Naive thymus-derived CD4-positive, alpha-beta T cell (primary cell): ENCODE measurements at regions not wholly inside any gene's neighbourhood (a gene's known extent, or its start where the extent isn't known, plus 50 kb on each side); places are given as distances from the start of the nearest gene placed in this dataset.
"Not testable (repeated sequence)": the region's sequence is repeated elsewhere in the genome, so short reads cannot be mapped to it uniquely, and the experiment has no call there.

Source experiments
- ATAC-seq: fragments of 150-1000 bp; cut with Tn5 transposase; 2 replicates; pipeline ENCODE4 v1.10.0; 2021; ENCODE audit warnings: mild to moderate bottlenecking, moderate library complexity
- CTCF ChIA-PET: fragments of 350-600 bp; sonication (Branson Sonifier 250); formaldehyde crosslinking; loops from one replicate; lab custom pipeline; 2021; ENCODE audit warnings: antibody characterized with exemption; lab: Charles Lee
- POLR2A ChIA-PET: fragments of 350-600 bp; sonication (Branson Sonifier 250); formaldehyde crosslinking; loops from one replicate; lab custom pipeline; 2021; ENCODE audit warnings: antibody characterized with exemption, inconsistent platforms; lab: Charles Lee
- DNase-seq, 9 donors: peaks; one replicate each; pipeline versions ENCODE4 v3.0.0 to v3.0.0-alpha.2; 2020 to 2022; ENCODE audit warnings: mixed read lengths in 1 of 9
- H3K27ac ChIP-seq: one replicate; pipeline ENCODE4 v1.7.0; 2013; ENCODE audit warnings: mild to moderate bottlenecking, low read depth, low read length, moderate library complexity
- H3K27me3 ChIP-seq, 2 donors: one replicate each; pipeline ENCODE4 v1.7.0; 2013; ENCODE audit warnings: low read length in 2 of 2, mild to moderate bottlenecking in 2 of 2, moderate library complexity in 2 of 2; ENCODE audit not compliant: control insufficient read depth in 2 of 2, insufficient read depth in 2 of 2
- H3K36me3 ChIP-seq, 3 experiments: 1 replicate in 2 of 3; 2 replicates in 1 of 3; pipeline ENCODE4 v1.7.0; 2013; ENCODE audit warnings: low read length in 3 of 3, mild to moderate bottlenecking in 3 of 3, moderate library complexity in 1 of 3; ENCODE audit not compliant: insufficient read depth in 3 of 3, control insufficient read depth in 2 of 3
- H3K4me1 ChIP-seq, 2 donors: one replicate each; pipeline ENCODE4 v1.7.0; 2013; ENCODE audit warnings: low read length in 2 of 2, mild to moderate bottlenecking in 2 of 2, moderate library complexity in 1 of 2; ENCODE audit not compliant: control insufficient read depth in 2 of 2, insufficient read depth in 2 of 2
- H3K4me3 ChIP-seq: 2 replicates; pipeline ENCODE4 v1.7.0; 2013; ENCODE audit warnings: mild to moderate bottlenecking, low read length
- H3K9me3 ChIP-seq, 3 experiments: 1 replicate in 2 of 3; 2 replicates in 1 of 3; pipeline ENCODE4 v1.7.0; 2013; ENCODE audit warnings: low read length in 3 of 3; ENCODE audit not compliant: control insufficient read depth in 2 of 3
- H3K27ac Mint-ChIP-seq, 9 donors: one replicate each; pipeline ENCODE4 v1.8.0; 2020 to 2022; ENCODE audit warnings: mixed read lengths in 9 of 9, mild to moderate bottlenecking in 8 of 9, moderate library complexity in 5 of 9, inconsistent platforms in 2 of 9
- H3K27me3 Mint-ChIP-seq, 5 donors: one replicate each; pipeline ENCODE4 v1.8.0; 2021 to 2022; ENCODE audit warnings: mixed read lengths in 5 of 5, mild to moderate bottlenecking in 1 of 5
- H3K36me3 Mint-ChIP-seq, 5 donors: one replicate each; pipeline ENCODE4 v1.8.0; 2020 to 2022; ENCODE audit warnings: mixed read lengths in 5 of 5, mild to moderate bottlenecking in 3 of 5, inconsistent platforms in 1 of 5
- H3K4me1 Mint-ChIP-seq, 7 donors: one replicate each; pipeline ENCODE4 v1.8.0; 2020 to 2022; ENCODE audit warnings: mixed read lengths in 7 of 7, mild to moderate bottlenecking in 3 of 7, inconsistent platforms in 1 of 7
- H3K4me3 Mint-ChIP-seq, 10 donors: one replicate each; pipeline ENCODE4 v1.8.0; 2020 to 2022; ENCODE audit warnings: mild to moderate bottlenecking in 10 of 10, mixed read lengths in 10 of 10, moderate library complexity in 6 of 10, inconsistent platforms in 2 of 10
- H3K9me3 Mint-ChIP-seq, 11 donors: one replicate each; pipeline ENCODE4 v1.8.0; 2020 to 2022; ENCODE audit warnings: mixed read lengths in 11 of 11, mild to moderate bottlenecking in 4 of 11, inconsistent platforms in 1 of 11, moderate library complexity in 1 of 11
- intact Hi-C, 2 donors: fragments of 100-400 bp; cut with micrococcal nuclease; formaldehyde crosslinking; loops; one replicate each; pipeline ENCODE4 v1.15.1; 2023

GRCh38 chr17:64791226-64791625, 128.1 kb downstream of the LRRC37A3 start:
- ATAC-seq, DNase-seq, H3K9me3 Mint-ChIP-seq, H3K27ac ChIP-seq, POLR2A ChIA-PET, H3K27me3 ChIP-seq, intact Hi-C loops, H3K4me3 Mint-ChIP-seq, H3K27me3 Mint-ChIP-seq, H3K4me1 ChIP-seq, H3K9me3 ChIP-seq, H3K4me3 ChIP-seq, CTCF ChIA-PET: not testable (repeated sequence)
- Mint-ChIP-seq H3K4me1 (peaks cover 6 to 28% (median 12%) of the 10 kb centered on the region in 7 donors), H3K36me3 (peaks cover 0 to 17% (median 4%) of the 10 kb centered on the region in 5 donors), H3K27ac (peak overlapping the region in 1 of 9 donors; percentile 58)
- peaks cover 0 to 22% (median 4%) of the 10 kb centered on the region in 3 experiments for H3K36me3 ChIP-seq

DNA sequence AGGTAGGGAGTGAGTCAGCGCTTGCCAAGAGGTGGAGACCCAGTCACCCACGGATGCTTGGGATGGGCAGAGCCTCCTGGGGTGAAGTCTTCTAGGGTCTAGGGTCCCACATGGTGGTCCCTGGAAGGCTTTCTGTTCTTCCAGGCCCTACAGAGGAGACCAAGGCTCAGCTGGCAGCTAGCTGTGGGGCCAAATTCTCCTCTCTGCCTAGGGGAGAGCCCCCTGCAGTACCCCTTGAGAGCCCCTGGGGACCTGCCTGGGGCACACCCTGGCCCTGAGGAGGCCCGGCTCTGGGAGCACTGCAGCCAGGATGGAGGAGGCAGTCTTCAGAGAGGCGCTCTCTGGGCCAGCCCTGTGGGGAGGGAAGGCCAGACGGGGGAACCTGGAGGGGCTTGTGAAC, 128.6 kb upstream of the SMURF2 start:
- H3K27me3 ChIP-seq, H3K9me3 Mint-ChIP-seq, intact Hi-C loops, CTCF ChIA-PET, DNase-seq, H3K4me3 Mint-ChIP-seq, POLR2A ChIA-PET, H3K4me3 ChIP-seq, H3K27ac ChIP-seq, ATAC-seq, H3K27ac Mint-ChIP-seq, H3K27me3 Mint-ChIP-seq, H3K4me1 ChIP-seq, H3K9me3 ChIP-seq: not testable (repeated sequence)
- H3K36me3 ChIP-seq: peaks cover 0 to 28% (median 4%) of the 10 kb centered on the region in 3 experiments
- Mint-ChIP-seq H3K4me1 (peaks cover 6 to 25% (median 12%) of the 10 kb centered on the region in 7 donors), H3K36me3 (peaks cover 0 to 18% (median 4%) of the 10 kb centered on the region in 5 donors)

- DNase-seq, H3K27ac Mint-ChIP-seq, H3K4me3 Mint-ChIP-seq, CTCF ChIA-PET, H3K4me3 ChIP-seq, H3K4me1 ChIP-seq, H3K9me3 ChIP-seq, ATAC-seq, H3K9me3 Mint-ChIP-seq, H3K27me3 Mint-ChIP-seq, H3K27me3 ChIP-seq, intact Hi-C loops, POLR2A ChIA-PET, H3K27ac ChIP-seq: not testable (repeated sequence)
- H3K36me3 ChIP-seq: peaks cover 0 to 28% (median 4%) of the 10 kb centered on the region in 3 experiments
- peaks cover 0 to 18% (median 4%) of the 10 kb centered on the region in 5 donors for H3K36me3 Mint-ChIP-seq
- peaks cover 6 to 23% (median 12%) of the 10 kb centered on the region in 7 donors for H3K4me1 Mint-ChIP-seq
Observed at GRCh38 chr17:64790193-64790592, 128.1 kb upstream of the SMURF2 start.

DNA sequence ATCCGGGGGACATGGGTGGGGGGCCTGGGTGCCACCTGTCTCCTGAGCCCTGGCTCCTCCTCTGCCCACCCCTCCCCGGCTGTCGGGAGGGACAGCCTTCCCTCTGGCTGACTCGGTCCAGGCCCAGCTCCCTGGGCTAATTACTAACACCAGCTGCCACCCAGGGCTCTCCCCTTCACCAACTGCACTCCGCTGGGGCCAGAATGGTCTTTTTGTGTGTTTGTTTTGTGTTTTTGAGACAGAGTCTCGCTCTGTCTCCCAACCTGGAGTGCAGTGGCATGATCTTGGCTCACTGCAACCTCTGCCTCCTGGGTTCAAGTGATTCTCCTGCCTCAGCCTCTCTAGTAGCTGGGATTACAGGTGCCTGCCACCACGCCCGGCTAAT, 126.9 kb upstream of the SMURF2 start:
- H3K36me3 ChIP-seq: peaks cover 0 to 38% (median 4%) of the 10 kb centered on the region in 3 experiments
- H3K4me3 ChIP-seq, H3K27me3 ChIP-seq, H3K9me3 ChIP-seq, H3K4me3 Mint-ChIP-seq, H3K4me1 ChIP-seq, ATAC-seq, H3K9me3 Mint-ChIP-seq, intact Hi-C loops, H3K27ac ChIP-seq, DNase-seq, CTCF ChIA-PET, POLR2A ChIA-PET, H3K27me3 Mint-ChIP-seq: not testable (repeated sequence)
- peak overlapping the region in 1 of 9 donors; percentile 52 for H3K27ac Mint-ChIP-seq
- H3K36me3 Mint-ChIP-seq: peaks cover 0 to 13% (median 4%) of the 10 kb centered on the region in 5 donors
- H3K4me1 Mint-ChIP-seq: peaks cover 6 to 16% (median 12%) of the 10 kb centered on the region in 7 donors

GRCh38 chr17:64788286-64789060, 126.4 kb upstream of the SMURF2 start:
- Mint-ChIP-seq H3K36me3 (peaks cover 0 to 13% (median 4%) of the 10 kb centered on the region in 5 donors), H3K27me3 (no peaks in the 10 kb centered on the region), H3K9me3 (no peaks in the 10 kb centered on the region), H3K27ac (no peak overlapping the region), H3K4me1 (peaks cover 6 to 14% (median 12%) of the 10 kb centered on the region in 7 donors), H3K4me3 (no peak overlapping the region)
- no peak for ATAC-seq
- peaks cover 0 to 42% (median 4%) of the 10 kb centered on the region in 3 experiments for H3K36me3 ChIP-seq
- no peaks in the 10 kb centered on the region for H3K9me3 ChIP-seq
- DNase-seq: no peak
- POLR2A ChIA-PET: no interaction called here
- H3K4me3 ChIP-seq: no peak overlapping the region
- peaks cover 0 to 7% of the 10 kb centered on the region in 2 donors for H3K4me1 ChIP-seq
- no peaks in the 10 kb centered on the region for H3K27me3 ChIP-seq
- CTCF ChIA-PET: no interaction called here
- intact Hi-C loops: no loop called here
- H3K27ac ChIP-seq: no peak overlapping the region

DNA sequence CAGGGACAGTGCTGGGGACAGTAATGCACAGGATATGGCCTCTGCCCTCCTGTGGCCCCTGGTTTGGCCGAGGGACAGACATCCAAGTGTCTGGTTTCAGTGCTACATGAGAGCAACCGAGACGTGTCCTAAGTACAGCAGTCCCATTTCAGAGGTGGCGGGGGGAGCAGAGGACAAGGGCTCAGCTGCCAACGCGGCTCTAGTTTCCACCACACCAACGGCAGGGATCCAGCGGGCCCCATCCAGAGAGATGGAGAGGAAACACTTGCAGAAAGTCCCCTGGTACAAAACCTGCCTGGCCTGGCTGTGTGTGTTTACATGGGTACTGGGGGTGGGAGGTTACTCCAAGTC, 125.8 kb upstream of the SMURF2 start:
- no peak overlapping the region for H3K27ac Mint-ChIP-seq
- intact Hi-C loops: no loop called here
- no peak overlapping the region for H3K4me3 Mint-ChIP-seq
- H3K27me3 ChIP-seq: no peaks in the 10 kb centered on the region
- CTCF ChIA-PET: no interaction called here
- DNase-seq: no peak
- H3K4me3 ChIP-seq: no peak overlapping the region
- H3K4me1 ChIP-seq: peaks cover 0 to 3% of the 10 kb centered on the region in 2 donors
- H3K36me3 Mint-ChIP-seq: peaks cover 0 to 13% (median 4%) of the 10 kb centered on the region in 5 donors
- no peaks in the 10 kb centered on the region for H3K27me3 Mint-ChIP-seq
- ATAC-seq: no peak
- H3K4me1 Mint-ChIP-seq: peaks cover 3 to 14% (median 9%) of the 10 kb centered on the region in 7 donors
- no peak overlapping the region for H3K27ac ChIP-seq
- H3K9me3 ChIP-seq: no peaks in the 10 kb centered on the region
- H3K9me3 Mint-ChIP-seq: no peaks in the 10 kb centered on the region
- POLR2A ChIA-PET: no interaction called here
- peaks cover 0 to 42% (median 4%) of the 10 kb centered on the region in 3 experiments for H3K36me3 ChIP-seq
